ENCODE measurements at regions not wholly inside any gene's neighbourhood (a gene's known extent, or its start where the extent isn't known, plus 50 kb on each side); places are given as distances from the start of the nearest gene placed in this dataset.
A peak's percentile ranks its signal among the peaks of the same experiment; 100 is the strongest.

DNA sequence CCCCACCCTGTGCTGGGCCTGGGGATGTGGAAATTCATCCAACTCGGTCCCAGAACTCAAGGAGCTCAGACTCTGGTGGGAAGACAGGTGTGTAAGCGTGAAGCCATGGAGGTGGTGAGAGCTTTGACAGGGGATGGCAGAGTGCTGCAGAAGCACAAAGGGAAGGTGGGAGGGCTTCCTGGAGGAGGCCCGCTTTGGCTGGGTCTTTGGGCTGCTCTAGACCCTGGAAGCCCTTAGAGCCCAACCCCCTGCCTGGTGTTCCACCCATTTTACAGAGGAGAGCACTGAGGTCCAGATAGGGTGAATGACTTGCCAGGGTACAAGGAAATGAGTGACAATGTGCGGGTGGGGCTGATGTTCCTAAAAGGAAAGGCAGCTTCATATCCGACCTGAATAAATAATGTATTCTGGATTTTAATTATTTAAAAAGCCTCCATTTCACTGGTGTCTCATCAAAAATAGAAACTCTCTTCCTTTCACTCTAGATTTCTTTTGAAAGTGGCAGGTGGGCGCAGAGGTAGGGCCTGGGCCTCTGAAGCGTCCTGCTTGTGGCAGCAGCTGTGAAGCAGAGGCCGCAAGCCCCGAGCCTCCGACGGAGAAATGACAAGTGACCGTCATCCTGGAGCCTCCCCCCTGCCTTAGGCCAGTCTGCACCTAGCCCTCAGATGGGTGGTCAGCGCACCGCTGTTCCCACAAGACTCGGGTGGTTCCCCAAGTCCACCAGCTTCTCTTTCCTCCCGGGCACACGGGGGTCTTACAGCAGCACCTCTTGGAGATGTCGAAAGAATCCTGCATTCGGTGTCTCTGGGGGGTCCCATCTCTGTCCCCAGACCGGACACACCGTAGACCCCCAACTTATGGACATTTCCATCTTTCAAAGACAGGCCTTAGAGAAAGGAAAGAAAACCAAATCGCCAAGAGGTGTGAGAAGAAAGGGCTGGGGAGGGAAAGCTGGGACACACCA lies 71.0 kb upstream of the TAF1B start:
- H3K9me3 Mint-ChIP-seq (ENCODE audit: low read depth, unreplicated experiment), result no peaks in the 10 kb centered on the region
- intact Hi-C loops (cut with micrococcal nuclease; ENCODE audit: unreplicated experiment), result no loop called here
- peaks cover 15% of the 10 kb centered on the region for H3K27me3 Mint-ChIP-seq (ENCODE audit: unreplicated experiment)
- H3K4me3 Mint-ChIP-seq (ENCODE audit: low read depth, unreplicated experiment), result no peak overlapping the region
- peaks cover 7% of the 10 kb centered on the region for H3K36me3 Mint-ChIP-seq (ENCODE audit: insufficient read depth, unreplicated experiment)
- BruUV-seq (replicated peaks), result no TSS peak
- H3K4me1 Mint-ChIP-seq (ENCODE audit: low read depth, unreplicated experiment), result peaks cover 15% of the 10 kb centered on the region
- CTCF ChIA-PET, result interaction anchor here (0.6 kb wide), 1 partner anchor 177 kb away, joined by 3 read pairs; no protein-coding TSS in a partner anchor
- peak overlapping the region; percentile 50 for H3K27ac Mint-ChIP-seq (ENCODE audit: unreplicated experiment)
- DNase-seq, result no peak
- TF ChIP-seq, protein P1, sequence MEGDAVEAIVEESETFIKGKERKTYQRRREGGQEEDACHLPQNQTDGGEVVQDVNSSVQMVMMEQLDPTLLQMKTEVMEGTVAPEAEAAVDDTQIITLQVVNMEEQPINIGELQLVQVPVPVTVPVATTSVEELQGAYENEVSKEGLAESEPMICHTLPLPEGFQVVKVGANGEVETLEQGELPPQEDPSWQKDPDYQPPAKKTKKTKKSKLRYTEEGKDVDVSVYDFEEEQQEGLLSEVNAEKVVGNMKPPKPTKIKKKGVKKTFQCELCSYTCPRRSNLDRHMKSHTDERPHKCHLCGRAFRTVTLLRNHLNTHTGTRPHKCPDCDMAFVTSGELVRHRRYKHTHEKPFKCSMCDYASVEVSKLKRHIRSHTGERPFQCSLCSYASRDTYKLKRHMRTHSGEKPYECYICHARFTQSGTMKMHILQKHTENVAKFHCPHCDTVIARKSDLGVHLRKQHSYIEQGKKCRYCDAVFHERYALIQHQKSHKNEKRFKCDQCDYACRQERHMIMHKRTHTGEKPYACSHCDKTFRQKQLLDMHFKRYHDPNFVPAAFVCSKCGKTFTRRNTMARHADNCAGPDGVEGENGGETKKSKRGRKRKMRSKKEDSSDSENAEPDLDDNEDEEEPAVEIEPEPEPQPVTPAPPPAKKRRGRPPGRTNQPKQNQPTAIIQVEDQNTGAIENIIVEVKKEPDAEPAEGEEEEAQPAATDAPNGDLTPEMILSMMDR (IDR thresholded peaks at IDR 0.05; ENCODE audit: unreplicated experiment), result no peak

DNA sequence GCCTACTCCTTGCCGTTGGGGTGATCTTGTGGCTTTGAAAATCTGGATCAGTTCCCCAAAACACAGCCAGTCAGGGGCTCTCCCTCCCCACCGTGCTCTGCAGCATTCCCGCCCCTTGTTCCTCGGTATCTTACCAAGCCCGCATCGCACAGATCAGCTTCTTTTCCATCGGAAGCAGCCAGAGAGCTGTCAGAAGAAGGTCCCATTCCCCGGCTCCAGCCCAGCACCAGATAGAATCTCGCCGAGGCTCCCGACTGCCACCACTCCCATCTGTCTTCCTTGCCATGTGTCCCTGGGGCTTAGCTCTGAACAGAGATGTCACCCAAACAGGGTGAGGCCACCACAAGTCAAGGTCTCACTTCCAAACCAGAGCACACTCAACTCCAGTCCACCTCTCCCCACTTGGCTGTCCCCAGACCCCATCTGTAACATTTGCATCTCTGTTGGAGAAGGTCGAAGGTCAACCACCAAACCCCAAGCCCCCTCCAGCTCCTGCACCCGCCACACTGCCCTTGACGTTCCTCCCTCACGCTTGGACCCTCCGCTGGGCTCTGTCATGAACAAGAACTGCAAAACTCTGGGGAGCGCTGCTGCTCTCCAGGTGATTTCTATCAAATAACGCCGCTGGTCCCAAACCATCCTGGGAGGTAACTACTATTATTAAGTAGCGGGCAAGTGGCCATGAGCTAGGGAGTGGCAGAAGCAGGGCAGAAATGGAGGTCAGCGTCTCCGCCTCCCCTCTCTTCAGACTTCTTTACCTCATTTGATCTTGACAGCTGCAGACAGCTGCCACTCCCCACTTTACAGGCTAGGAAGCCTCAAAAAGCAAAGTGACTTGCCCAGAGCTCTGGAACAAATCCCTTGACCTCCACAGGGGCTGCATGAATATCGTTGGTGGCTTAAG lies 70.0 kb upstream of the TAF1B start:
- Mint-ChIP-seq H3K4me3 (ENCODE audit: low read depth, unreplicated experiment) (no peak overlapping the region), H3K27me3 (ENCODE audit: unreplicated experiment) (peaks cover 15% of the 10 kb centered on the region), H3K36me3 (ENCODE audit: insufficient read depth, unreplicated experiment) (peaks cover 7% of the 10 kb centered on the region), H3K4me1 (ENCODE audit: low read depth, unreplicated experiment) (peaks cover 15% of the 10 kb centered on the region), H3K9me3 (ENCODE audit: low read depth, unreplicated experiment) (no peaks in the 10 kb centered on the region), H3K27ac (ENCODE audit: unreplicated experiment) (no peak overlapping the region)
- intact Hi-C loops (cut with micrococcal nuclease; ENCODE audit: unreplicated experiment), result no loop called here
- BruUV-seq (replicated peaks), result no TSS peak
- DNase-seq, result no peak
- TF ChIP-seq, protein P1 (IDR thresholded peaks at IDR 0.05; ENCODE audit: unreplicated experiment), result no peak
- CTCF ChIA-PET, result interaction anchor here (0.6 kb wide), 1 partner anchor 178 kb away, joined by 3 read pairs; no protein-coding TSS in a partner anchor

DNA sequence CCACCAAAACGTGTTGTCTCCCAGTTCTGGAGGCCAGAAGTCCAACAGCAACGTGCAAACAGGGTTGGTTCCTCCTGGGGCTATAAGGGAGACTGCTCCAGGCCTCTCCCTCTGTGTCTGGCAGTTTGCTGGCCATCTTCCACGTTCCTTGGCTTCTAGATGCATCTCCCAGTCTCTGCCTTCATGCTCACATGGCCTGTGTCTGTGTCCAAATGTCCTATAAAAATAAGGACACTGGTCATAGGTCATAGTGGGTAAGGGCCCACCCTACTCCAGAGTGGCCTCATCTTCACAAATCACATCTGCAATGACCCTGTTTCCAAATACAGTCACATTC lies 69.4 kb upstream of the TAF1B start:
- no TSS peak for BruUV-seq (replicated peaks)
- H3K27ac Mint-ChIP-seq (ENCODE audit: unreplicated experiment), result no peak overlapping the region
- TF ChIP-seq, protein P1 (IDR thresholded peaks at IDR 0.05; ENCODE audit: unreplicated experiment), result no peak
- CTCF ChIA-PET, result no interaction called here
- peaks cover 15% of the 10 kb centered on the region for H3K27me3 Mint-ChIP-seq (ENCODE audit: unreplicated experiment)
- no peaks in the 10 kb centered on the region for H3K9me3 Mint-ChIP-seq (ENCODE audit: low read depth, unreplicated experiment)
- DNase-seq, result no peak
- peaks cover 7% of the 10 kb centered on the region for H3K36me3 Mint-ChIP-seq (ENCODE audit: insufficient read depth, unreplicated experiment)
- no peak overlapping the region for H3K4me3 Mint-ChIP-seq (ENCODE audit: low read depth, unreplicated experiment)
- H3K4me1 Mint-ChIP-seq (ENCODE audit: low read depth, unreplicated experiment), result peaks cover 15% of the 10 kb centered on the region
- intact Hi-C loops (cut with micrococcal nuclease; ENCODE audit: unreplicated experiment), result no loop called here

DNA sequence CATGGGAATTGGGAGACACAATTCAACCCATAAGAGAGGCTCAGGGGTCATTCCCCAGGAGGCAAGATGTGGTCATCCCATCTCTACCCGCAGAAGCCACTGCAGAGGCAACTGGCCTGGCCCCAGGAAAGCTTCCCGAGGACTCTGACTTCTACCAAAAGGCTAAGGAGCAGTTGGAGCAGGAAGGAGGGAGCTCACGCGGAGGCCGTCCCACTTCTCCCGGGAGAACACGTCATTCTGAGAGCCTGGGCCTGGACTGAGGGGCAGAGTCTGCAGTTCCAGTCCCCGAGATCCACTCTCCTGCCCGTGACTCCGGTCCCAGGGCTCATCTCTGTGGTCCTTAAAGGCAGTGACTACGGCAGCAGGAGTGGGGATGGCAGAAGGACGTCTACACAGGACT lies 69.0 kb upstream of the TAF1B start:
- no TSS peak for BruUV-seq (replicated peaks)
- no peak for DNase-seq

More for the DNA sequence above, 69.0 kb upstream of the TAF1B start:
- no peak overlapping the region for H3K27ac Mint-ChIP-seq (ENCODE audit: unreplicated experiment)
- no peaks in the 10 kb centered on the region for H3K9me3 Mint-ChIP-seq (ENCODE audit: low read depth, unreplicated experiment)
- peaks cover 7% of the 10 kb centered on the region for H3K36me3 Mint-ChIP-seq (ENCODE audit: insufficient read depth, unreplicated experiment)
- H3K4me3 Mint-ChIP-seq (ENCODE audit: low read depth, unreplicated experiment), result no peak overlapping the region
- TF ChIP-seq, protein P1 (IDR thresholded peaks at IDR 0.05; ENCODE audit: unreplicated experiment), result no peak
- intact Hi-C loops (cut with micrococcal nuclease; ENCODE audit: unreplicated experiment), result no loop called here
- CTCF ChIA-PET, result no interaction called here
- H3K4me1 Mint-ChIP-seq (ENCODE audit: low read depth, unreplicated experiment), result peaks cover 12% of the 10 kb centered on the region
- H3K27me3 Mint-ChIP-seq (ENCODE audit: unreplicated experiment), result peaks cover 15% of the 10 kb centered on the region

Data from Calu3 (cell line).